Natural killer cell (primary cell): ENCODE measurements at regions not wholly inside any gene's neighbourhood (a gene's known extent, or its start where the extent isn't known, plus 50 kb on each side); places are given as distances from the start of the nearest gene placed in this dataset.

ENCODE experiments used
- ATAC-seq, 3 donors: fragments of 150-1000 bp in 2 of 3; fragments of 200-7000 bp in 1 of 3; cut with Tn5 transposase; 1 replicate in 1 of 3; 2 replicates in 2 of 3; pipeline ENCODE4 v1.10.0; 2021; ENCODE audit warnings: mild to moderate bottlenecking in 2 of 3, moderate library complexity in 2 of 3
- DNase-seq, 2 donors: peaks; one replicate each; pipeline versions ENCODE4 v3.0.0 to v3.0.0-alpha.2; 2013 to 2021; ENCODE audit warnings: mixed read lengths in 1 of 2
- H3K27ac ChIP-seq: one replicate; pipeline ENCODE4 v1.5.1; 2013; ENCODE audit warnings: mild to moderate bottlenecking, low read length
- H3K27me3 ChIP-seq: one replicate; pipeline ENCODE4 v1.6.1; 2013; ENCODE audit warnings: low read length; ENCODE audit not compliant: control insufficient read depth, insufficient read depth
- H3K36me3 ChIP-seq: one replicate; pipeline ENCODE4 v1.6.1; 2013; ENCODE audit warnings: low read length; ENCODE audit not compliant: control insufficient read depth, insufficient read depth
- H3K4me1 ChIP-seq: one replicate; pipeline ENCODE4 v1.6.1; 2013; ENCODE audit warnings: low read length; ENCODE audit not compliant: control insufficient read depth, insufficient read depth
- H3K4me3 ChIP-seq: one replicate; pipeline ENCODE4 v1.5.1; 2013; ENCODE audit warnings: low read length
- H3K9me3 ChIP-seq: one replicate; pipeline ENCODE4 v1.6.1; 2013; ENCODE audit warnings: low read length; ENCODE audit not compliant: control insufficient read depth, insufficient read depth
- H3K27ac Mint-ChIP-seq, 2 donors: one replicate each; pipeline ENCODE4 v1.8.0; 2022; ENCODE audit warnings: mild to moderate bottlenecking in 2 of 2, mixed read lengths in 2 of 2, moderate library complexity in 1 of 2
- H3K27me3 Mint-ChIP-seq, 2 donors: one replicate each; pipeline ENCODE4 v1.8.0; 2022; ENCODE audit warnings: low read depth in 2 of 2, mixed read lengths in 2 of 2
- H3K36me3 Mint-ChIP-seq: one replicate; pipeline ENCODE4 v1.8.0; 2022; ENCODE audit warnings: mixed read lengths
- H3K4me1 Mint-ChIP-seq, 2 donors: one replicate each; pipeline ENCODE4 v1.8.0; 2022; ENCODE audit warnings: mixed read lengths in 2 of 2
- H3K4me3 Mint-ChIP-seq: one replicate; pipeline ENCODE4 v1.8.0; 2022; ENCODE audit warnings: mild to moderate bottlenecking, moderate library complexity, mixed read lengths
- H3K9me3 Mint-ChIP-seq, 2 donors: one replicate each; pipeline ENCODE4 v1.8.0; 2022; ENCODE audit warnings: mixed read lengths in 2 of 2
- CTCF ChIP-seq: fragments of 200-600 bp; IDR thresholded peaks from one replicate; pipeline ENCODE4 v1.8.0; 2022; ENCODE audit warnings: antibody characterized with exemption
- WGBS: methylation state at CpG from one replicate; pipeline ENCODE4 v1.1.7; 2013; ENCODE audit warnings: missing lambda C conversion rate; ENCODE audit not compliant: insufficient coverage; 5-methylcytosine and 5-hydroxymethylcytosine counted together
- intact Hi-C: fragments of 100-400 bp; cut with micrococcal nuclease; formaldehyde crosslinking; loops from one replicate; pipeline ENCODE4 v1.14.2; 2022

- ATAC-seq (no peak), DNase-seq (no peak)
- intact Hi-C loops, result no loop called here
- Histone ChIP-seq H3K4me1 (no peaks in the 10 kb centered on the region), H3K27ac (no peak overlapping the region), H3K9me3 (no peaks in the 10 kb centered on the region), H3K4me3 (no peak overlapping the region), H3K27me3 (no peaks in the 10 kb centered on the region), H3K36me3 (no peaks in the 10 kb centered on the region)
- 92% methylated on average over 3 of the region's 4 CpGs for WGBS
- H3K36me3 Mint-ChIP-seq, result no peaks in the 10 kb centered on the region
- no peak overlapping the region for H3K4me3 Mint-ChIP-seq
- no peaks in the 10 kb centered on the region for H3K4me1 Mint-ChIP-seq
- TF ChIP-seq CTCF, result no peak
- no peak overlapping the region for H3K27ac Mint-ChIP-seq
- no peaks in the 10 kb centered on the region for H3K9me3 Mint-ChIP-seq
- peaks cover 2 to 21% of the 10 kb centered on the region in 2 donors for H3K27me3 Mint-ChIP-seq
Observed at GRCh38 chr4:129371065-129371464, 275.1 kb downstream of the C4orf33 start.

DNA sequence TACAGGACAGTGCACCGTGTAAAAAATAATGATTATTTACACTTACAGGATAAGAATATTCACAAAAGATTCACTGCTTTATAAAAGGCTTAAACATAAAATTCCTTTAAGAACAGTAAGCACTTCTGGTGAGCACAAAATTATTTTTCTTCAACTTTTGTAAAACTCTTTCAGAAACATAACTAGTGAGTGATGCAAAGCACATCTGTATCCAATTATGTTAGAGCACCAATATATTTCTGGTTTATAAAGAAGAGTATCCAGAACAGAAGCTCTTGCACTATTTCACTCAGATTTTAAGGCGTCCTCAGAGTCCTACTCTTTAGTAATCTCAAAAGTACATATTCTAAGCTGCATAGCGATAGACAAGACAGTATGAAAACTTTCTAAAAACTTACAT, 276.0 kb downstream of the C4orf33 start:
- Mint-ChIP-seq H3K27me3 (peaks cover 4 to 24% of the 10 kb centered on the region in 2 donors), H3K9me3 (no peaks in the 10 kb centered on the region), H3K4me1 (no peaks in the 10 kb centered on the region), H3K4me3 (no peak overlapping the region), H3K36me3 (no peaks in the 10 kb centered on the region), H3K27ac (no peak overlapping the region)
- H3K27ac ChIP-seq, result no peak overlapping the region
- no peak for TF ChIP-seq CTCF
- no peak overlapping the region for H3K4me3 ChIP-seq
- no peak for DNase-seq
- ATAC-seq, result no peak
- WGBS, result 93% methylated on average over 3 of the region's 3 CpGs
- intact Hi-C loops, result no loop called here
- no peaks in the 10 kb centered on the region for H3K27me3 ChIP-seq
- no peaks in the 10 kb centered on the region for H3K4me1 ChIP-seq
- no peaks in the 10 kb centered on the region for H3K36me3 ChIP-seq
- no peaks in the 10 kb centered on the region for H3K9me3 ChIP-seq

GRCh38 chr4:129377131-129377845, 281.3 kb downstream of the C4orf33 start:
- Histone ChIP-seq H3K4me3 (no peak overlapping the region), H3K27ac (no peak overlapping the region), H3K27me3 (no peaks in the 10 kb centered on the region), H3K36me3 (no peaks in the 10 kb centered on the region), H3K4me1 (no peaks in the 10 kb centered on the region), H3K9me3 (no peaks in the 10 kb centered on the region)
- no peak for TF ChIP-seq CTCF
- DNase-seq (no peak), ATAC-seq (no peak)
- 20% methylated on average over 3 of the region's 4 CpGs for WGBS
- Mint-ChIP-seq H3K9me3 (no peaks in the 10 kb centered on the region), H3K4me3 (no peak overlapping the region), H3K27me3 (peaks cover 2 to 15% of the 10 kb centered on the region in 2 donors), H3K27ac (no peak overlapping the region), H3K4me1 (no peaks in the 10 kb centered on the region), H3K36me3 (no peaks in the 10 kb centered on the region)
- intact Hi-C loops, result no loop called here

GRCh38 chr4:129378364-129378763, 282.4 kb downstream of the C4orf33 start:
- H3K27me3 ChIP-seq, result no peaks in the 10 kb centered on the region
- no peak for TF ChIP-seq CTCF
- no peak overlapping the region for H3K4me3 ChIP-seq
- no peak for ATAC-seq
- Mint-ChIP-seq H3K4me3 (no peak overlapping the region), H3K9me3 (no peaks in the 10 kb centered on the region), H3K27me3 (peaks cover 2 to 15% of the 10 kb centered on the region in 2 donors), H3K36me3 (no peaks in the 10 kb centered on the region), H3K27ac (no peak overlapping the region), H3K4me1 (no peaks in the 10 kb centered on the region)
- H3K27ac ChIP-seq, result no peak overlapping the region
- WGBS, result 52% methylated on average over 3 of the region's 3 CpGs
- no peaks in the 10 kb centered on the region for H3K4me1 ChIP-seq
- DNase-seq, result no peak
- H3K9me3 ChIP-seq, result no peaks in the 10 kb centered on the region
- no peaks in the 10 kb centered on the region for H3K36me3 ChIP-seq
- intact Hi-C loops, result no loop called here
